ENCODE measurements at regions not wholly inside any gene's neighbourhood (a gene's known extent, or its start where the extent isn't known, plus 50 kb on each side); places are given as distances from the start of the nearest gene placed in this dataset.

- TF ChIP-seq, protein P1, sequence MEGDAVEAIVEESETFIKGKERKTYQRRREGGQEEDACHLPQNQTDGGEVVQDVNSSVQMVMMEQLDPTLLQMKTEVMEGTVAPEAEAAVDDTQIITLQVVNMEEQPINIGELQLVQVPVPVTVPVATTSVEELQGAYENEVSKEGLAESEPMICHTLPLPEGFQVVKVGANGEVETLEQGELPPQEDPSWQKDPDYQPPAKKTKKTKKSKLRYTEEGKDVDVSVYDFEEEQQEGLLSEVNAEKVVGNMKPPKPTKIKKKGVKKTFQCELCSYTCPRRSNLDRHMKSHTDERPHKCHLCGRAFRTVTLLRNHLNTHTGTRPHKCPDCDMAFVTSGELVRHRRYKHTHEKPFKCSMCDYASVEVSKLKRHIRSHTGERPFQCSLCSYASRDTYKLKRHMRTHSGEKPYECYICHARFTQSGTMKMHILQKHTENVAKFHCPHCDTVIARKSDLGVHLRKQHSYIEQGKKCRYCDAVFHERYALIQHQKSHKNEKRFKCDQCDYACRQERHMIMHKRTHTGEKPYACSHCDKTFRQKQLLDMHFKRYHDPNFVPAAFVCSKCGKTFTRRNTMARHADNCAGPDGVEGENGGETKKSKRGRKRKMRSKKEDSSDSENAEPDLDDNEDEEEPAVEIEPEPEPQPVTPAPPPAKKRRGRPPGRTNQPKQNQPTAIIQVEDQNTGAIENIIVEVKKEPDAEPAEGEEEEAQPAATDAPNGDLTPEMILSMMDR (IDR thresholded peaks at IDR 0.05) = no peak
- TF ChIP-seq POLR2AphosphoS5 (IDR thresholded peaks at IDR 0.05; ENCODE audit: low read depth, low read length) (no peak), SIN3A (IDR thresholded peaks at IDR 0.05; ENCODE audit: borderline replicate concordance, insufficient read depth, low read depth, low read length) (no peak)
- TF ChIP-seq, protein P2, sequence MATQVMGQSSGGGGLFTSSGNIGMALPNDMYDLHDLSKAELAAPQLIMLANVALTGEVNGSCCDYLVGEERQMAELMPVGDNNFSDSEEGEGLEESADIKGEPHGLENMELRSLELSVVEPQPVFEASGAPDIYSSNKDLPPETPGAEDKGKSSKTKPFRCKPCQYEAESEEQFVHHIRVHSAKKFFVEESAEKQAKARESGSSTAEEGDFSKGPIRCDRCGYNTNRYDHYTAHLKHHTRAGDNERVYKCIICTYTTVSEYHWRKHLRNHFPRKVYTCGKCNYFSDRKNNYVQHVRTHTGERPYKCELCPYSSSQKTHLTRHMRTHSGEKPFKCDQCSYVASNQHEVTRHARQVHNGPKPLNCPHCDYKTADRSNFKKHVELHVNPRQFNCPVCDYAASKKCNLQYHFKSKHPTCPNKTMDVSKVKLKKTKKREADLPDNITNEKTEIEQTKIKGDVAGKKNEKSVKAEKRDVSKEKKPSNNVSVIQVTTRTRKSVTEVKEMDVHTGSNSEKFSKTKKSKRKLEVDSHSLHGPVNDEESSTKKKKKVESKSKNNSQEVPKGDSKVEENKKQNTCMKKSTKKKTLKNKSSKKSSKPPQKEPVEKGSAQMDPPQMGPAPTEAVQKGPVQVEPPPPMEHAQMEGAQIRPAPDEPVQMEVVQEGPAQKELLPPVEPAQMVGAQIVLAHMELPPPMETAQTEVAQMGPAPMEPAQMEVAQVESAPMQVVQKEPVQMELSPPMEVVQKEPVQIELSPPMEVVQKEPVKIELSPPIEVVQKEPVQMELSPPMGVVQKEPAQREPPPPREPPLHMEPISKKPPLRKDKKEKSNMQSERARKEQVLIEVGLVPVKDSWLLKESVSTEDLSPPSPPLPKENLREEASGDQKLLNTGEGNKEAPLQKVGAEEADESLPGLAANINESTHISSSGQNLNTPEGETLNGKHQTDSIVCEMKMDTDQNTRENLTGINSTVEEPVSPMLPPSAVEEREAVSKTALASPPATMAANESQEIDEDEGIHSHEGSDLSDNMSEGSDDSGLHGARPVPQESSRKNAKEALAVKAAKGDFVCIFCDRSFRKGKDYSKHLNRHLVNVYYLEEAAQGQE (IDR thresholded peaks at IDR 0.05; ENCODE audit: insufficient read depth in 1 of 2, low read depth in 2 of 2, low read length in 1 of 2) = no peak
Observed at GRCh38 chr3:72664184-72664975, 183.9 kb downstream of the SHQ1 start.
